ENCODE measurements at regions not wholly inside any gene's neighbourhood (a gene's known extent, or its start where the extent isn't known, plus 50 kb on each side); places are given as distances from the start of the nearest gene placed in this dataset.
A peak's percentile ranks its signal among the peaks of the same experiment; 100 is the strongest.

DNA sequence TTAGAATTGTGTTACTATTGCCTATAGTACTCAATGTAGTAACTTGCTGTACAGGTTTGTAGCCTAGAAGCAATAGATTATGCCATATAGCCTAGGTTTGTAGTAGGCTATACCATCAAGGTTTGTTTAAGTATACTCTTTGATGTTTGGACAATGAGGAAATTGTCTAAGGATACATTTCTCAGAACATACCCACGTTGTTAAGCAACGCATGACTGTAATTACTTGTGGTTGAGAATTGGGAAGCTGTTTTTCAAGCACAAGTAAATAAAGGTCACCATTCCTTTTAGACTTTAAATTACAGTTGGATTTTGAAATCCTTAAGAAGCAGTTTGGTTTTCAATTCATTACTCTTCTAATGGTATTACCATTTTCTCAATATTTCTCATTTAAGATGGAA lies 89.8 kb upstream of the KCNH7 start:
- DNase-seq = no peak

DNA sequence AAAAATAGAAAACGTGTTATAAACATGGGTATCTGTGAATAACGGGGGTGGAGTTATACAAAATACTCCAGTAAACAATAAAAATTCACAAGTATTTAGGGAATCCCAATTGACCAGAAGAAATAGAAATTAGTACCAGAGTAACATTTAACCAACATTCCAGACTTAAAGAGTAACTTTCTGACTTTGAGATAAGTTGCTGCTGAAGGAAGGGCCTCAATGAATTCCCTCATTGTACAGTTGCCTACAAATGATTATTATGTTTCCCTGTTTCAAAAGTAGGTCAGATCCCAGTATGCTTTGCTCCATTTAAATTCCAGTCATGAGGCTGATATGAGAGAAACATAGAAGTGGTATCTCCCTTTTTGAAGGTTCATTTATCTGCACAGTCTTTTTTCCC lies 88.3 kb upstream of the KCNH7 start:
- DNase-seq = no peak

DNA sequence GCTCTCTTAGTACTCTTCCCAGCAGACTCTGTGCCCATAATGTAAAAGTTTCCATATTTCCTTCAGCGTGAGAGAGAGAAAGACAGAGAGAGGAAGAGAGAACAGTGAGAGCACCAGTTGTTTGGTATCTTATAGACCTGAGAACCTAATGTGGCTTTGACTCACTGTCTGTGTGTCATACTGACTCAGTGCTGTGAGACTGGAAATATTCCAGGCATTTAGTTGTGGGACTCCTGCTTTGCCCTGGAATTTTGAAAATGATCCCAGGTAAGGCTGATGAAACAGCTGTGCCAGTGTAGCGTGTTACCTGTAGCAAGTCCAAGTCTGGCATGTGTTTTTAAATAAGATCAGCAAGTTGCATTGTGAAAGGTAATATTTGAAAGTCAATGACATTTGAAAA lies 87.9 kb upstream of the KCNH7 start:
- no peak for DNase-seq

DNA sequence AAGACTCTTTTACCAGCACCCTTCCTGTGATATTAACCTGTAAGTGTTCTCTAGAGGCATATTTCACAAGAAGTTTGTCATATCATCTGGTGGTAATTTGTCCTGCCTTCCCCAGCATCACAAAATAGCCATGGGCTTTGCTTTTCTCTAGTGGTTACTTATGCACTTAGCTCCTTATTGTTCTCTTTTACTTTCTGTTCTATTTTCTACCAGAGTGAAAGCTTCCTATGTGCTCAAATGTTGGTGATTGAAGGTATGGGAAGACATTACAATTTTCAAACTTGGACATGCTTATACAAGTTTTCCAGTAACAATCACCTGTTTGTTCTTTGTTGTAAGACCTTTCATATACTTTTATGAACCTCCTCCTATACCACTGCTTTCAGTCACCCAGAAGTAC lies 87.0 kb upstream of the KCNH7 start:
- DNase-seq = no peak

DNA sequence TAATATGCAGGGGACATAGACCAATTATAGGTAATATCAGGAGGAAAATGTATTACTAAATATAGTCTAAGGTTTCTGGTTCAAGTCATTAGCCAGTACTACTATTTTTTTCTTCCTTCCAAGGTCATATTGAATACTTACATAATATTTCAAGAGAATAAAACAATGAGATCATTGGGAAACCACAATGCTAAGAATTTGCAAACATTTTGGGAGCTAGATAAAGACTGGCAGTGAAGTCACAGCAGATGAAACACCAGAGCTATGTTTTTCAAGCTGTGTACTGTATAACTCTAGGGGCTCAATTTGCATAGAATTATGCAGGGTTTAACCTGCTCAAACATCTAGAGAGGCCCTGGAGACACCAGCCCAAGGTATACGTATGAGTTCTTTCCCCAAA lies 80.5 kb upstream of the KCNH7 start:
- no peak for DNase-seq

DNA sequence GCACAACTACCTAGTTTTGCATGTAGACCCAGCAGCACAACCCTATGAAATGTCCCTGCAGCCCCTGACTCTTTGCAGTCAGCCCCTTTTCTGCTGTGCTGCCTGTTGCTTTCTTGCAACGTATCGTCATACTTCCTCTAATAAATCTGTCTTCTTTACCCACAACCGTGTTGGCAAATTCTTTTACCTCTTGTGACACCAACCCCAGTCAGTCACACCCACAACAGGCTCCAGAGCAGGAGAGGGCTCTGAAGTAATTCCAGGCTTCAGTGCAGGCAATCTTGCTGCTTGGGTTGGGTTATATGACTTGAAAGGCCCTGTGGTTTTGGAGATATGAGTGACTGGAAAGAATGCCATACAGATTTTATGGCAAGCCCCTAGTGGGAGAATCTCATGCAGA lies 79.1 kb upstream of the KCNH7 start:
- DNase-seq = no peak

DNA sequence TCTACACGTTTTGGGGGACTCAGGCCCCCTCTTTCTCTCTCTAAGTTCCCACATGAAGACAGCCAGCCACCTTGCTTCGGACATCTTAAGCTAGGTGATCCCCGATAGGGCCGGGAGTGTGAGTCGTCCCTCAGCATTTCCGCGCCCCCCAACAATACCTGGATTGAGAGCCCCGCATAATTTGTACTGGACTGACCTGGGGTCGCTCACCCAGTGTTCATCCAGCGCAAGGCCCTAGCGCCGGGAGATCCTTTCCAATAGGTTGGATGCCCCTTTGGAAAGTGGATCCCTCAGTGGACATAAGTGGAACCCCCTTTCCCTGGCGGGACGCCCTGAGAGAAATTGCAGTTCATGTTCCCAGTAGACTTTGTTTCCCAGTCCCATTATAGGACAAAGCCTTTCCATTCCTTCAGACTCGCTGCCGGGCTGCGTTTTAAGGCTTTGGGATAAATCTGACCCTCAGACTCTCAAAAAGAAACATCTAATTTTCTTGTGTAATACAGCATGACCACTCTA lies 77.8 kb upstream of the KCNH7 start:
- DNase-seq = no peak

DNA sequence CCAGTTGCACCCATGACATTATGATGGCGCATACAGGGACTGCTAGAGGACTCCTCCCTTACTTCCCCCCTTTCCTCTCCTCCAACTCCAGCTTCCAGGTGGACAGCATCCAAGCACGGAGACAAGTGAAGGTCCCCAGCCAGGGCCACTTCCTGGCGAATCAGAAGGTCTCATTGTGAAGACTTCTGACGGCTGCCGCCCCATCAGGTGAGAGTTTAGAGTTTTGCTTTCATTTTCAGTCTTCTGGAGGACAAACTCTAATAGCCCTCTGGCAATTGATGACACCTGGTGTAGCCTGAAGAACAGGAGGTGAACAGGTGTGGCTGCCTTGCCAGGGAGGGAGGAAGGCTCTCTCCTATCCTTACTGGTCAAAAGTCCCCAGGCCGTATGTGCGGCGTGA lies 77.3 kb upstream of the KCNH7 start:
- no peak for DNase-seq

DNA sequence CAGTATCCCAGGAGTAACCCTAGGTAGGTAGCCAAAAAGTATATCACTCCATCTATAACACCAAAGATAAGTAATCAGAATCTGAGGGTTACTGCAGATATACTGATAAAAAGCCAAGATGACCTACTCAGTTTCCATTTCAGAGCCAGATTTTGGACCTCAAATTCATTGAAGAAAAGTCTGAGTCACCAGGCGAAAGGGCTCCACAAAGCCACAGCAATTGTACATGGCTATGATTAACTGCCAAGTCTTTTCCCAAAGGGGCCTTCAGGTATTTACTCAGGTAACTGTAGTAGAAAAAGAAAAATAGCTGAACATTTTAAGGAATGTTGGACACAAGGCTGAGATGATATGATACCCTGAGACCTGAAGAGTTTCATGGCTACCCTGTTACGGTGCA lies 75.6 kb upstream of the KCNH7 start:
- DNase-seq = no peak

DNA sequence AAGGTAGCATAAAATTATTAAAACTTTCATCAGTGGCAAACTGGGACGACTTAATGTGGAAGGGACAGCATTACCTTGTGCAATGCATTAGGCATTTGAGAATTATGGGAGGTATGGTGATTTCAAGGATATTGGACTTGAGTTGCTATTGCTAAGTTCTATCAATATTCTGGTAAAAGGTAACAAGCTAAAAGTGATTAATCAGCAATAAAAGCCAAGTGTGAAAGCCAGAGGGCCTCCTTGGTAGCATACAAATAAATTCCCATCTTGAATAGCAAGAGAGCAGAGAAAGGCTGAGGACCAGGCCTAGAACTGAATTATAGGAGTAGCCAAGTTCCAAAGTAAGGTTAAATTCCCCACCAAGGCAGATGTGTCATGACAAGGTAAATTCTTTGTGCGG lies 74.2 kb upstream of the KCNH7 start:
- DNase-seq = no peak

DNA sequence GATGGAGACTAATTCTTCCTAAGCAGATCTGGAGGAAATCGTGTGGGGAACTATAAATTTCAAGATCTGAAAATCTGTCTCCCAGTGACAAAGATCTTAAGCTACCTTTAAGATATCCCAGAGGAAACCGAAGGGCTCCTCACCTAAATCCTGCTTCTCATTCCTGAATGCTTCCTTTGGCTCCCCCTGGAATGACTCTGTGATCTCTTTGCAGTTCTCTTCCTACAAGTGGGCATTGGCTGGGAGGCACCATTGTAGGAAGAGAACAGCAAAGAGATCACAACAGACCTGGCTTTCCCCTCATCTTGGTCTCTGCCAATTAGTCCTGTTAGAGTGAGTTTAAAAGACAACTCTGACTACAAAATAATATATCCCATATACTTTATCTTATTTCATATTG lies 70.0 kb upstream of the KCNH7 start:
- DNase-seq = no peak

DNA sequence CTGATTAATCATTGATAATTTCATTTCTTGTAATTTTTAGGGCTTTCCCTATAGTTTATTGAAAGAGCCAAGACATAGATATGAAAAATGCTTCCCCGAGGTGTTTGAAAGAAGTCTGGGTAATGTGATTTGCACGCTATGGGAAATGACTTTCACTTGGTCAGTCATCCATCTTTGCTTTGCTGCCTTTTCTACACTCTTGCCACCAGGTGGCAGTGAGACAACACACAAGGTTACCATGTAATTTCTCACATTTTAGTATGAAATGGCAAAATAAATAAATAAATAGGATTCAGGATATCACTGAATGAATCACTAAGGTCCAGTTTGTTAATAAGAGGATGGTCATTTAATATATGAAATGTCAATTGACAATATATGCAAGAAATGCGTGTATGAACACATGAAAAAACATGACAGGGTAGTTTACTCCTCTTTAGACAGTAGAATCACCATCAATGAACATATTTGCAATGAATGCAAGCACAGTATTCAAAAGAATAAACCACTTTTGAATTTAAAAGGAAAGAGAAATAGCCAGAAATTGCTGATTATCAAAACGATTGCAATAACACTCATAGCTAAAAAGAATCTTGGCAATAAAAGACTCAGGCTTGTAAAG lies 52.2 kb upstream of the KCNH7 start:
- peak; percentile 50 for DNase-seq

DNA sequence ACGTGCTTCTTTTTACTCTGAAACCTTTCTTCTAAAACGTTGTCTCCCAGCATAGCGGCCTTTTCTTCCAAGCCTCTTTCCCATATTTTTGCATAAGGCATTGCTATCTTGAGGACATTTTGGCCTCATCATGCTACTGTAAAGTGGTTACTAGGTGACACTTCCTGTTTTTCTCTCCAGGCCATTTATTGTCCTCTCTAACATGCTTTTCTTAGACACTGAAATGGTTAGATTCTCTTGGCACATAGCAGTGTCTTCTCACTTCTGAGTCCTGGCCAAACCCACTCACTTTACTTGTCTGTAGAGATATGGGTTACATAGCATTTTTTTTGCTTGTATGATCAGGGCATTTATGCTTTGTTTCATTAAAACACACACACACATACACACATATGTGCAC lies 50.1 kb upstream of the KCNH7 start:
- DNase-seq = no peak
